ENCODE measurements at regions not wholly inside any gene's neighbourhood (a gene's known extent, or its start where the extent isn't known, plus 50 kb on each side); places are given as distances from the start of the nearest gene placed in this dataset.

- Mint-ChIP-seq H3K36me3 (no peaks in the 10 kb centered on the region), H3K9me3 (peaks cover 0 to 6% of the 10 kb centered on the region in 2 donors), H3K27ac (no peak overlapping the region)
- DNase-seq (ENCODE audit: low spot score in 2 of 2) (no peak), ATAC-seq (peak in 1 of 2 donors; percentile 14)
Measured at GRCh38 chr9:30673132-30673531, 1711.3 kb upstream of the ACO1 start.

- H3K9me3 Mint-ChIP-seq: peaks cover 0 to 6% of the 10 kb centered on the region in 2 donors
- DNase-seq (ENCODE audit: low spot score in 2 of 2) (no peak), ATAC-seq (no peak)
- no peak overlapping the region for H3K27ac Mint-ChIP-seq
- H3K36me3 Mint-ChIP-seq: no peaks in the 10 kb centered on the region
Measured at GRCh38 chr9:30676651-30677050, 1707.8 kb upstream of the ACO1 start.

- ATAC-seq: no peak
- peaks cover 0 to 6% of the 10 kb centered on the region in 2 donors for H3K9me3 Mint-ChIP-seq
Measured at GRCh38 chr9:30677221-30677620, 1707.2 kb upstream of the ACO1 start.

GRCh38 chr9:30688801-30689200, 1695.6 kb upstream of the ACO1 start:
- H3K27ac Mint-ChIP-seq: no peak overlapping the region
- ATAC-seq (no peak), DNase-seq (ENCODE audit: low spot score in 2 of 2) (no peak)
- H3K36me3 Mint-ChIP-seq: peaks cover 0 to 4% of the 10 kb centered on the region in 2 donors
- peaks cover 0 to 17% of the 10 kb centered on the region in 2 donors for H3K9me3 Mint-ChIP-seq

More at GRCh38 chr9:30677221-30677620, 1707.2 kb upstream of the ACO1 start:
- H3K27ac Mint-ChIP-seq: no peak overlapping the region
- DNase-seq (ENCODE audit: low spot score in 2 of 2): no peak
- H3K36me3 Mint-ChIP-seq: no peaks in the 10 kb centered on the region

GRCh38 chr9:30697958-30698357, 1686.5 kb upstream of the ACO1 start:
- no peak for ATAC-seq
- DNase-seq (ENCODE audit: low spot score in 2 of 2): no peak
- Mint-ChIP-seq H3K27ac (no peak overlapping the region), H3K9me3 (peaks cover 0 to 4% of the 10 kb centered on the region in 2 donors), H3K36me3 (no peaks in the 10 kb centered on the region)

GRCh38 chr9:30711591-30711990, 1672.9 kb upstream of the ACO1 start:
- Mint-ChIP-seq H3K36me3 (no peaks in the 10 kb centered on the region), H3K9me3 (no peaks in the 10 kb centered on the region)

GRCh38 chr9:30713243-30713642, 1671.2 kb upstream of the ACO1 start:
- Mint-ChIP-seq H3K36me3 (no peaks in the 10 kb centered on the region), H3K27ac (no peak overlapping the region), H3K9me3 (no peaks in the 10 kb centered on the region)
- DNase-seq (ENCODE audit: low spot score in 2 of 2) (no peak), ATAC-seq (no peak)

More at GRCh38 chr9:30711591-30711990, 1672.9 kb upstream of the ACO1 start:
- ATAC-seq: no peak
- DNase-seq (ENCODE audit: low spot score in 2 of 2): no peak
- no peak overlapping the region for H3K27ac Mint-ChIP-seq

GRCh38 chr9:30714389-30714788, 1670.1 kb upstream of the ACO1 start:
- Mint-ChIP-seq H3K9me3 (no peaks in the 10 kb centered on the region), H3K27ac (no peak overlapping the region), H3K36me3 (no peaks in the 10 kb centered on the region)
- ATAC-seq (no peak), DNase-seq (ENCODE audit: low spot score in 2 of 2) (no peak)

- Mint-ChIP-seq H3K9me3 (no peaks in the 10 kb centered on the region), H3K27ac (no peak overlapping the region), H3K36me3 (no peaks in the 10 kb centered on the region)
- no peak for DNase-seq (ENCODE audit: low spot score in 2 of 2)
- no peak for ATAC-seq
Measured at GRCh38 chr9:30718483-30718882, 1666.0 kb upstream of the ACO1 start.

- Mint-ChIP-seq H3K27ac (no peak overlapping the region), H3K9me3 (no peaks in the 10 kb centered on the region), H3K36me3 (no peaks in the 10 kb centered on the region)
- ATAC-seq (no peak), DNase-seq (ENCODE audit: low spot score in 2 of 2) (no peak)
Measured at GRCh38 chr9:30722065-30722464, 1662.4 kb upstream of the ACO1 start.

- Mint-ChIP-seq H3K36me3 (no peaks in the 10 kb centered on the region), H3K27ac (no peak overlapping the region), H3K9me3 (no peaks in the 10 kb centered on the region)
- DNase-seq (ENCODE audit: low spot score in 2 of 2) (no peak), ATAC-seq (no peak)
Measured at GRCh38 chr9:30723656-30724055, 1660.8 kb upstream of the ACO1 start.

- no peak for ATAC-seq
Measured at GRCh38 chr9:30732060-30732459, 1652.4 kb upstream of the ACO1 start.

GRCh38 chr9:30744871-30745270, 1639.6 kb upstream of the ACO1 start:
- H3K27ac Mint-ChIP-seq: no peak overlapping the region
- DNase-seq (ENCODE audit: low spot score in 2 of 2) (no peak), ATAC-seq (no peak)
- peaks cover 0 to 5% of the 10 kb centered on the region in 2 donors for H3K36me3 Mint-ChIP-seq
- H3K9me3 Mint-ChIP-seq: no peaks in the 10 kb centered on the region

More at GRCh38 chr9:30732060-30732459, 1652.4 kb upstream of the ACO1 start:
- Mint-ChIP-seq H3K36me3 (no peaks in the 10 kb centered on the region), H3K27ac (no peak overlapping the region), H3K9me3 (no peaks in the 10 kb centered on the region)
- no peak for DNase-seq (ENCODE audit: low spot score in 2 of 2)

- Mint-ChIP-seq H3K9me3 (no peaks in the 10 kb centered on the region), H3K36me3 (peaks cover 0 to 5% of the 10 kb centered on the region in 2 donors), H3K27ac (no peak overlapping the region)
- ATAC-seq (no peak), DNase-seq (ENCODE audit: low spot score in 2 of 2) (no peak)
Measured at GRCh38 chr9:30746589-30746988, 1637.9 kb upstream of the ACO1 start.

GRCh38 chr9:30757723-30758122, 1626.7 kb upstream of the ACO1 start:
- Mint-ChIP-seq H3K36me3 (no peaks in the 10 kb centered on the region), H3K9me3 (peaks cover 0 to 4% of the 10 kb centered on the region in 2 donors), H3K27ac (no peak overlapping the region)
- no peak for ATAC-seq
- DNase-seq (ENCODE audit: low spot score in 2 of 2): no peak

- no peak for ATAC-seq
- H3K27ac Mint-ChIP-seq: no peak overlapping the region
- peaks cover 0 to 4% of the 10 kb centered on the region in 2 donors for H3K9me3 Mint-ChIP-seq
Measured at GRCh38 chr9:30758726-30759446, 1625.6 kb upstream of the ACO1 start.

GRCh38 chr9:30765318-30765717, 1619.1 kb upstream of the ACO1 start:
- H3K27ac Mint-ChIP-seq: no peak overlapping the region
- no peaks in the 10 kb centered on the region for H3K36me3 Mint-ChIP-seq
- ATAC-seq: no peak
- H3K9me3 Mint-ChIP-seq: no peaks in the 10 kb centered on the region
- DNase-seq (ENCODE audit: low spot score in 2 of 2): no peak

More at GRCh38 chr9:30758726-30759446, 1625.6 kb upstream of the ACO1 start:
- no peak for DNase-seq (ENCODE audit: low spot score in 2 of 2)
- no peaks in the 10 kb centered on the region for H3K36me3 Mint-ChIP-seq

GRCh38 chr9:30771163-30771708, 1613.2 kb upstream of the ACO1 start:
- DNase-seq (ENCODE audit: low spot score in 2 of 2) (no peak), ATAC-seq (no peak)
- Mint-ChIP-seq H3K36me3 (no peaks in the 10 kb centered on the region), H3K27ac (no peak overlapping the region), H3K9me3 (peaks cover 0 to 4% of the 10 kb centered on the region in 2 donors)
